Neural progenitor cell (in vitro differentiated cells): ENCODE measurements at regions not wholly inside any gene's neighbourhood (a gene's known extent, or its start where the extent isn't known, plus 50 kb on each side); places are given as distances from the start of the nearest gene placed in this dataset.

Source experiments
- CTCF ChIP-seq: fragments of 200-600 bp; sonication (generic); IDR thresholded peaks from 2 replicates; pipeline ENCODE4 v1.5.1; 2017; ENCODE audit warnings: antibody characterized with exemption, mild to moderate bottlenecking
- EZH2 ChIP-seq: fragments of 200-600 bp; sonication (generic); IDR thresholded peaks from 2 replicates; pipeline ENCODE4 v1.6.1; 2017; ENCODE audit warnings: antibody characterized with exemption, mild to moderate bottlenecking, moderate library complexity

GRCh38 chr11:128397362-128397761 lies 190.0 kb downstream of the ETS1 start:
- no peak for TF ChIP-seq CTCF
- TF ChIP-seq EZH2: no peak
